ENCODE measurements at regions not wholly inside any gene's neighbourhood (a gene's known extent, or its start where the extent isn't known, plus 50 kb on each side); places are given as distances from the start of the nearest gene placed in this dataset.
A peak's percentile ranks its signal among the peaks of the same experiment; 100 is the strongest.

GRCh38 chr1:221429264-221429663 is 312.6 kb downstream of the DUSP10 start:
- TF ChIP-seq CTCF (IDR thresholded peaks at IDR 0.05) (no peak), ZFX (IDR thresholded peaks at IDR 0.05; ENCODE audit: borderline replicate concordance) (no peak)
- H3K27ac ChIP-seq, result no peak overlapping the region

GRCh38 chr1:221430152-221430960 is 311.5 kb downstream of the DUSP10 start:
- TF ChIP-seq CTCF (IDR thresholded peaks at IDR 0.05), result no peak
- no peak for TF ChIP-seq ZFX (IDR thresholded peaks at IDR 0.05; ENCODE audit: borderline replicate concordance)
- H3K27ac ChIP-seq, result no peak overlapping the region

- H3K27ac ChIP-seq, result no peak overlapping the region
These were observed 310.7 kb downstream of the DUSP10 start for GRCh38 chr1:221431068-221431651.

GRCh38 chr1:221431961-221432360 is 309.9 kb downstream of the DUSP10 start:
- TF ChIP-seq ZFX (IDR thresholded peaks at IDR 0.05; ENCODE audit: borderline replicate concordance) (no peak), CTCF (IDR thresholded peaks at IDR 0.05) (no peak)
- no peak overlapping the region for H3K27ac ChIP-seq

More at GRCh38 chr1:221431068-221431651, 310.7 kb downstream of the DUSP10 start:
- TF ChIP-seq ZFX (IDR thresholded peaks at IDR 0.05; ENCODE audit: borderline replicate concordance) (no peak), CTCF (IDR thresholded peaks at IDR 0.05) (no peak)

GRCh38 chr1:221435504-221435904 is 306.4 kb downstream of the DUSP10 start:
- H3K27ac ChIP-seq, result no peak overlapping the region
- TF ChIP-seq CTCF (IDR thresholded peaks at IDR 0.05), result peak; percentile 96
- no peak for TF ChIP-seq ZFX (IDR thresholded peaks at IDR 0.05; ENCODE audit: borderline replicate concordance)

- TF ChIP-seq CTCF (IDR thresholded peaks at IDR 0.05), result no peak
- no peak for TF ChIP-seq ZFX (IDR thresholded peaks at IDR 0.05; ENCODE audit: borderline replicate concordance)
- H3K27ac ChIP-seq, result no peak overlapping the region
These were observed 304.7 kb downstream of the DUSP10 start for GRCh38 chr1:221437171-221437570.

GRCh38 chr1:221437926-221438325 is 304.0 kb downstream of the DUSP10 start:
- H3K27ac ChIP-seq, result no peak overlapping the region
- TF ChIP-seq CTCF (IDR thresholded peaks at IDR 0.05) (no peak), ZFX (IDR thresholded peaks at IDR 0.05; ENCODE audit: borderline replicate concordance) (no peak)
